ENCODE measurements at regions not wholly inside any gene's neighbourhood (a gene's known extent, or its start where the extent isn't known, plus 50 kb on each side); places are given as distances from the start of the nearest gene placed in this dataset.

- Histone ChIP-seq H2AFZ (ENCODE audit: low read depth, low read length) (no peak overlapping the region), H3K36me3 (ENCODE audit: control insufficient read depth in 2 of 2, extremely low read depth in 1 of 2, insufficient read depth in 2 of 2, low read length in 2 of 2) (no peaks in the 10 kb centered on the region), H3K9ac (replicated peaks; ENCODE audit: extremely low read depth, insufficient read depth, low read length) (no peak overlapping the region), H3K9me1 (replicated peaks; ENCODE audit: control insufficient read depth, extremely low read depth, insufficient read depth, low read length) (no peaks in the 10 kb centered on the region), H3K4me3 (replicated peaks in 1 of 3; ENCODE audit: insufficient read depth in 1 of 3, low read depth in 1 of 3, low read length in 3 of 3) (no peak overlapping the region), H3K4me1 (ENCODE audit: control insufficient read depth, extremely low read depth, insufficient read depth, low read length) (no peaks in the 10 kb centered on the region), H3K9me3 (replicated peaks; ENCODE audit: control insufficient read depth, insufficient read depth, low read length) (no peaks in the 10 kb centered on the region), H4K20me1 (replicated peaks; ENCODE audit: control insufficient read depth, extremely low read depth, insufficient read depth, low read length) (no peaks in the 10 kb centered on the region), H3K27ac (ENCODE audit: insufficient read depth, low read depth, low read length) (no peak overlapping the region), H3K4me2 (ENCODE audit: insufficient read depth, low read length) (no peak overlapping the region), H3K27me3 (ENCODE audit: control insufficient read depth in 2 of 2, insufficient read depth in 2 of 2, low read length in 2 of 2) (no peaks in the 10 kb centered on the region), H3K79me2 (ENCODE audit: control insufficient read depth, insufficient read depth, low read length) (no peaks in the 10 kb centered on the region)
- no TSS peak for BruUV-seq (replicated peaks)
- dilution Hi-C loops (cut with MboI; ENCODE audit: extremely low pct_ligation_motif_present, low sequenced_read_pairs), result loop anchor here (25.0 kb wide), 1 partner anchor 613 kb away; no protein-coding TSS in a partner anchor
- TF ChIP-seq FOS (IDR thresholded peaks at IDR 0.05; ENCODE audit: borderline replicate concordance, insufficient read depth, low read length) (no peak), MAX (IDR thresholded peaks at IDR 0.05; ENCODE audit: insufficient read depth, insufficient read length) (no peak), CTCF (IDR thresholded peaks at IDR 0.05; ENCODE audit: extremely low read depth in 1 of 2, insufficient read depth in 1 of 2, low read depth in 1 of 2, low read length in 2 of 2) (no peak), POLR2AphosphoS5 (IDR thresholded peaks at IDR 0.05; ENCODE audit: insufficient read depth, low read depth, low read length) (no peak), POLR2A (IDR thresholded peaks at IDR 0.05; ENCODE audit: low read depth, low read length) (no peak), GATA2 (IDR thresholded peaks at IDR 0.05; ENCODE audit: insufficient read depth, insufficient read length, low read depth, low read length) (no peak), MYC (IDR thresholded peaks at IDR 0.05; ENCODE audit: low read depth, low read length) (no peak), JUN (IDR thresholded peaks at IDR 0.05; ENCODE audit: borderline replicate concordance, insufficient read depth, insufficient read length, low read depth) (no peak), EZH2 (IDR thresholded peaks at IDR 0.05; ENCODE audit: borderline replicate concordance, low read depth, low read length, severe bottlenecking) (no peak)
- FAIRE-seq, result no peak
- ChIA-PET POLR2A (no interaction called here), CTCF (interaction anchor here (1.1 to 1.6 kb wide), 2 partner anchors 23 to 607 kb away, joined by 3 to 4 read pairs; no protein-coding TSS in a partner anchor)
- DNase-seq (ENCODE audit: low read depth, low spot score), result no peak
- intact Hi-C loops (cut with micrococcal nuclease), result no loop called here
Measured at GRCh38 chr20:16824664-16825063, 76.5 kb downstream of the OTOR start.
